NB4 (cell line): ENCODE measurements at regions not wholly inside any gene's neighbourhood (a gene's known extent, or its start where the extent isn't known, plus 50 kb on each side); places are given as distances from the start of the nearest gene placed in this dataset.
"Not testable (repeated sequence)": the region's sequence is repeated elsewhere in the genome, so short reads cannot be mapped to it uniquely, and the experiment has no call there.

Source experiments
- DNase-seq: peaks from one replicate; pipeline ENCODE4 v3.0.0; 2010; ENCODE audit warnings: low read depth
- H3K4me3 ChIP-seq: one replicate; pipeline ENCODE4 v1.5.1; 2011; ENCODE audit warnings: mild to moderate bottlenecking, low read depth, low read length, moderate library complexity
- MYC ChIP-seq: IDR thresholded peaks from 2 replicates; pipeline ENCODE4 v1.6.1; 2011; ENCODE audit warnings: low read depth, low read length
- POLR2A ChIP-seq: IDR thresholded peaks from 2 replicates; pipeline ENCODE4 v1.6.1; 2011; ENCODE audit warnings: mild to moderate bottlenecking; ENCODE audit not compliant: insufficient read length; ENCODE audit errors: extremely low read depth
- TF ChIP-seq, protein P1 (sequence below): IDR thresholded peaks from 2 replicates; pipeline ENCODE4 v1.6.1; 2011; ENCODE audit warnings: low read depth, low read length
- TF ChIP-seq, protein P2 (sequence below): IDR thresholded peaks from one replicate; pipeline ENCODE4 v1.5.1; 2012; ENCODE audit warnings: low read depth, low read length

DNA sequence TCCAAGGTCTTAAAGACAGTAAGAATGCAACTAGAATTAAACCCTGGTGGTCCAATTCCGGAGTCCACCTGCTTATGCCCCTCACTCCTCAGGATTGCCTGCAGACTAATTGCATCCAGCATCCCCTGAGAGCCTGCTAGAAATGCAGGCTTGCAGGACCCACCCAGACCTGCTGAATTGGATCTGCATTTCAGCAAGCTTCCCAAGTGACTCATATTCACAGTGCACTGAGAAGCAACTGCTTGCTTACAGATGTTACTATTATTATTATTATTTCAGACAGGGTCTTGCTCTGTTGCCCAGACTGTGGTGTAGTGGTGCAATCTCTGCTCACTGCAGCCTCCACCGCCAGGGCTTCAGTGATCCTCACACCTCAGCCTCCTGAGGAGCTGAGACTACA, 83.5 kb upstream of the VGLL4 start:
- DNase-seq: no peak
- H3K4me3 ChIP-seq: no peak overlapping the region
- TF ChIP-seq, protein P1, sequence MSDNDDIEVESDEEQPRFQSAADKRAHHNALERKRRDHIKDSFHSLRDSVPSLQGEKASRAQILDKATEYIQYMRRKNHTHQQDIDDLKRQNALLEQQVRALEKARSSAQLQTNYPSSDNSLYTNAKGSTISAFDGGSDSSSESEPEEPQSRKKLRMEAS: no peak
- TF ChIP-seq, protein P2, sequence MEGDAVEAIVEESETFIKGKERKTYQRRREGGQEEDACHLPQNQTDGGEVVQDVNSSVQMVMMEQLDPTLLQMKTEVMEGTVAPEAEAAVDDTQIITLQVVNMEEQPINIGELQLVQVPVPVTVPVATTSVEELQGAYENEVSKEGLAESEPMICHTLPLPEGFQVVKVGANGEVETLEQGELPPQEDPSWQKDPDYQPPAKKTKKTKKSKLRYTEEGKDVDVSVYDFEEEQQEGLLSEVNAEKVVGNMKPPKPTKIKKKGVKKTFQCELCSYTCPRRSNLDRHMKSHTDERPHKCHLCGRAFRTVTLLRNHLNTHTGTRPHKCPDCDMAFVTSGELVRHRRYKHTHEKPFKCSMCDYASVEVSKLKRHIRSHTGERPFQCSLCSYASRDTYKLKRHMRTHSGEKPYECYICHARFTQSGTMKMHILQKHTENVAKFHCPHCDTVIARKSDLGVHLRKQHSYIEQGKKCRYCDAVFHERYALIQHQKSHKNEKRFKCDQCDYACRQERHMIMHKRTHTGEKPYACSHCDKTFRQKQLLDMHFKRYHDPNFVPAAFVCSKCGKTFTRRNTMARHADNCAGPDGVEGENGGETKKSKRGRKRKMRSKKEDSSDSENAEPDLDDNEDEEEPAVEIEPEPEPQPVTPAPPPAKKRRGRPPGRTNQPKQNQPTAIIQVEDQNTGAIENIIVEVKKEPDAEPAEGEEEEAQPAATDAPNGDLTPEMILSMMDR: no peak
- no peak for TF ChIP-seq POLR2A
- no peak for TF ChIP-seq MYC

DNA sequence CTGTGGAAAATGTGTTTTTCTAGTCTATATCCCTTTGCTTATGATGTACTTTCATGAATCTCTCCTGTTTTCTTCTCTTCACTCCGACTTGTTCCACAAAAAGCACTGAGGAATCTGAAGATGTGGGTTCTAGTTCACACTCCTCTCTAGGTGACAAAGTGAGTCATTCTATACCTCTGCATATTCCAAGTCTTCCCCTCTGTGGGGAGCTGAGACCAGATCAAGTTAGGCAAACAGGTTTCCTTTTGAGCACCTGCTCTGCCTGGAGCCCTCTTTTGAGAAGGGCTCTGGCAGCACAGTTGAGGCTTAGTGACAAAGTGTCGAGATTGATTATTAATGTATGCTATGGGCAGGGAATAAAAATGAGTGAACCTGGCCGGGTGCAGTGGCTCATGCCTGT, 82.4 kb upstream of the VGLL4 start:
- no peak for DNase-seq
- no peak overlapping the region for H3K4me3 ChIP-seq
- TF ChIP-seq, protein P2: no peak
- TF ChIP-seq MYC (no peak), POLR2A (no peak)
- TF ChIP-seq, protein P1: no peak

DNA sequence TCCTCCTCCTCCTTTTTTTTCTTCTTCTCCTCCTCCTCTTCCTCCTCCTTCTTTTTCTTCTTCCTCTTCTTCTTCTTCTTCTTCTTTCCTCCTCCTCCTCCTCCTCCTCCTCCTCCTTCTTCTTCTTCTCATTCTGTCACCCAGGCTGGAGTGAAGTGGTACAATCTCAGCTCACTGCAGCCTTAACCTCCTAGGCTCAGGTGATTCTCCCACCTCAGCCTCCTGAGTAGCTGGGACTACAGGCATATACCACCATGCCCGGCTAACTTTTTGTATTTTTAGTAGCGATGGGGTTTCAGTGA, 81.6 kb upstream of the VGLL4 start:
- not testable (repeated sequence) for H3K4me3 ChIP-seq, DNase-seq

DNA sequence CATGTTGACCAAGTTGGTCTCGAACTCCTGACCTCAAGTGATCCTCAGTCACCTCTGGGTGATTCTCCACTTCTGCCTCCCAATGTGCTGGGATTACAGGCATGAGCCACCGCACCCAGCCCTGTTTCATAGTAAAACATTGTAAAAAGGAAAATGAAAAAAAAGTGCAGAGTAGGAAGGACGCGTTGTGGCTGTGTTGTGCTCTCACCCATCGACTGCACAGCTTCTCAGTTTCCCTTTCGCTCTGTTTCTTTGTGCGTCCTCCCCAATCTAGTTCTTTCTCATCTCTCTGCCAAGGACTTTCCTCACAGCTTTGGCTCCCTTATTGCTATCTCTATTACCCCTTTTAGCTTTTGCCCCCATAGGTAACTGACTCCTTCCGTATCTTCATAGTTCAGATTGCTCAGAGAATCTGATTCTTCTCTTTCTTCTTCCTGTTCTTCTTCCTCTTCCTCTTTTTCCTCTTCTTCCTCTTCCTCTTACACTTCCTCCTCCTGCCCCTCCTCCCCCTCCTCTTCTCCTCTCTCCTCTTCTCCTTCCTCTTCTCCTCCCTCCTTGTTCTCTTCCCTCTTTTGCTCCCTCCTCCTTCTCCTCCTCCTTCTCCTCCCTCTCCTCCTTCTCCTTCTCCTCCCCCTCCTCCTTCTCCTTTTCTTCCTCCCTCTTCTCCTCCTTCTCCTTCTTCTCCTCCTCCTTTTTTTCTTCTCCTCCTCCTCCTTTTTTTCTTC, 81.1 kb upstream of the VGLL4 start:
- no peak for DNase-seq
- no peak overlapping the region for H3K4me3 ChIP-seq
- TF ChIP-seq, protein P1: no peak
- no peak for TF ChIP-seq POLR2A
- TF ChIP-seq, protein P2: no peak
- no peak for TF ChIP-seq MYC

DNA sequence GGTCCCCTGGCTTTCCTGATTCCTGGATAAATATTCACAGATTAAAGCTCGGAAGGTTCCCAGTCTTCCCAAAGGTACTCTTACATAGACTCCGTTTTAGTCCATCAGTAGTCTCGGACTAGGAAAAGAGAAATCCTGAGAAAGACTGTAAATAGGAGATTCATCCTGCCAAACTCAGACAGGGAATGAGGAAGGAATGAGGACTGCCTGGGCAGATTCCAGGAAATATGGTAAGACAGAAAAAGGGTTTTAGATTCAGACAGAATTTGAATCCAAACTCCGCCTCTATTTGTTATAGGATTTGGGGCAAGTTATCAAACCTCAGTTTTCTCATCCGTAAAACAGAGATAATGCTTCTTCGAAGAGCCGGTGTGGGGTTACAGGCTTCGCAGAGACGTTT, 77.8 kb upstream of the VGLL4 start:
- TF ChIP-seq POLR2A: no peak
- TF ChIP-seq, protein P2: no peak
- TF ChIP-seq MYC: no peak
- TF ChIP-seq, protein P1: no peak
- H3K4me3 ChIP-seq: no peak overlapping the region
- no peak for DNase-seq

DNA sequence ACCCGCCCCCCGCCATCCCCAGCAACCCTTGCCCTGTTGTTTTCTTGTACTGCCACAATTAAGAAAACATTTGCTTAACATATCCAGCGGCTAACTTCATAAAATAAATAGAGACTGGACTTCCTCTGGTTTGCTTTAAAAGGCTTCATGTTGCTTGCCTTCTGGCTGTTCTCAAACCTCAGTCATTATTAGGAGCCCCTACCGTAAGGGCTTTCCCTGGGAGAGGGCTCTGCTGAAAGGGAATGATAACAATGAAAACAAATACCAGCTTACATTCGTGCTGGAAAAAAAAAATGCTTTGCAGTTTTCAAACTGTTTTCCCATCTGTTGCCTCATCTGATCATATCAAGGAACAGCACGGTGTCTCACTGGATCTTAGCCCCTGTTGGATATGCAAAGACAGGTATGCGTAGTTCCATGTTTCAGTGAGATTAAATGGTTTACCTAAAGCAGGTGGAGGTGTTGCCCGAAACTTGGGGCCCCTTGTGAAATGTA, 77.2 kb upstream of the VGLL4 start:
- H3K4me3 ChIP-seq: no peak overlapping the region
- TF ChIP-seq MYC: no peak
- TF ChIP-seq, protein P1: no peak
- no peak for TF ChIP-seq POLR2A
- no peak for DNase-seq

DNA sequence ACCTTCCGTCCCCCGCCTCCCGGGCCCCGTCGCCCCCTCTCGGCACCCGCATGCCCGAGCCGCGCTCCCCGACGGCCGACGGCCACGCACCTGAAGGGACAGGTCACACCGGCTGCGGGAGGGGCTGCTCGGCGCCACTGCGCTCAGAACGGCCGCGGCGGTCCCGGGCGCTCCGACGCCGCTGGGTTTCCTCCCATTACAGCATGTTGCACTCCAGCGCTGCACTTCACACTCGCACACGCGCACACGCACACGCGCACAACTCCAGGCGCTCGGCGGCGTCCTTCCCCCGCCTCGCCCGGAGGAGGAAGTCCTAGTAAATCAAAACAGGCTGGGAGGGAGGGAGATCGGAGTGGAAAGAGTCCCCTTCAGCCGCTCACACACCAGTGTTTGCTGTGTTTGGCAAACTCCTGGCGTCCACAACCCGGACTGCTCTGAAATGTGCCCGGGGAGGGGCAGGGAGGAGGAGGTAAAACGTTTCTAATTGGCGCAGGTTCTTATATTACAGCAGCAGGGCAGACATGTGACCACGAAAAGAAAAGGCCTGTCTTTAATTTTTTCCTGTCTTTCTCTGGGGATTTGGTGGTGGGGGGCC, 76.7 kb upstream of the VGLL4 start:
- TF ChIP-seq, protein P2: no peak
- TF ChIP-seq POLR2A: no peak
- TF ChIP-seq, protein P1: 0 out of 2 replicates have a peak, but pooled peaks have one; percentile 9

More for the DNA sequence above, 76.7 kb upstream of the VGLL4 start:
- peak overlapping the region; percentile 32 for H3K4me3 ChIP-seq
- DNase-seq: peak; percentile 78
